Nephron progenitor cell (in vitro differentiated cells): ENCODE measurements at regions not wholly inside any gene's neighbourhood (a gene's known extent, or its start where the extent isn't known, plus 50 kb on each side); places are given as distances from the start of the nearest gene placed in this dataset.

ENCODE experiments used
- DNase-seq: peaks from one replicate; pipeline ENCODE4 v3.0.0; 2021
- H3K27ac Mint-ChIP-seq: 2 replicates; pipeline ENCODE4 v1.8.0; 2021; ENCODE audit warnings: mild to moderate bottlenecking, moderate library complexity, mixed read lengths
- H3K27me3 Mint-ChIP-seq: 2 replicates; pipeline ENCODE4 v1.8.0; 2021; ENCODE audit warnings: mild to moderate bottlenecking, low read depth, mixed read lengths; ENCODE audit not compliant: poor library complexity
- H3K36me3 Mint-ChIP-seq: 2 replicates; pipeline ENCODE4 v1.8.0; 2021; ENCODE audit warnings: low read depth, mixed read lengths
- H3K4me1 Mint-ChIP-seq: 2 replicates; pipeline ENCODE4 v1.8.0; 2021; ENCODE audit warnings: mixed read lengths
- H3K4me3 Mint-ChIP-seq: 2 replicates; pipeline ENCODE4 v1.8.0; 2021; ENCODE audit warnings: mild to moderate bottlenecking, moderate library complexity, mixed read lengths
- H3K9me3 Mint-ChIP-seq: 2 replicates; pipeline ENCODE4 v1.8.0; 2021; ENCODE audit warnings: mild to moderate bottlenecking, moderate library complexity, mixed read lengths
- CTCF ChIP-seq: fragments of 200-600 bp; sonication (generic); IDR thresholded peaks from 2 replicates; pipeline ENCODE4 v1.5.0; 2021; ENCODE audit warnings: antibody characterized with exemption

GRCh38 chr22:48161298-48161697, 1398.8 kb downstream of the TBC1D22A start:
- H3K4me1 Mint-ChIP-seq: no peaks in the 10 kb centered on the region
- H3K27ac Mint-ChIP-seq: no peak overlapping the region
- H3K36me3 Mint-ChIP-seq: no peaks in the 10 kb centered on the region
- no peak for DNase-seq
- H3K27me3 Mint-ChIP-seq: peaks cover 10% of the 10 kb centered on the region
- no peaks in the 10 kb centered on the region for H3K9me3 Mint-ChIP-seq
- no peak for TF ChIP-seq CTCF
- H3K4me3 Mint-ChIP-seq: no peak overlapping the region

- H3K9me3 Mint-ChIP-seq: no peaks in the 10 kb centered on the region
- no peak for DNase-seq
Measured at GRCh38 chr22:48157676-48158075, 1395.2 kb downstream of the TBC1D22A start.

GRCh38 chr22:48156603-48157355, 1394.3 kb downstream of the TBC1D22A start:
- no peaks in the 10 kb centered on the region for H3K36me3 Mint-ChIP-seq
- no peak for DNase-seq
- TF ChIP-seq CTCF: no peak
- H3K4me3 Mint-ChIP-seq: no peak overlapping the region
- no peaks in the 10 kb centered on the region for H3K9me3 Mint-ChIP-seq
- H3K4me1 Mint-ChIP-seq: peaks cover 12% of the 10 kb centered on the region
- no peak overlapping the region for H3K27ac Mint-ChIP-seq
- peaks cover 11% of the 10 kb centered on the region for H3K27me3 Mint-ChIP-seq

More at GRCh38 chr22:48157676-48158075, 1395.2 kb downstream of the TBC1D22A start:
- Mint-ChIP-seq H3K27ac (no peak overlapping the region), H3K4me1 (peaks cover 3% of the 10 kb centered on the region), H3K36me3 (no peaks in the 10 kb centered on the region), H3K4me3 (no peak overlapping the region), H3K27me3 (peaks cover 10% of the 10 kb centered on the region)
- TF ChIP-seq CTCF: no peak

- Mint-ChIP-seq H3K9me3 (no peaks in the 10 kb centered on the region), H3K27me3 (peaks cover 13% of the 10 kb centered on the region), H3K36me3 (no peaks in the 10 kb centered on the region), H3K4me3 (no peak overlapping the region), H3K4me1 (peaks cover 19% of the 10 kb centered on the region), H3K27ac (no peak overlapping the region)
- DNase-seq: no peak
- no peak for TF ChIP-seq CTCF
Measured at GRCh38 chr22:48155446-48155845, 1393.0 kb downstream of the TBC1D22A start.

GRCh38 chr22:48154943-48155240, 1392.4 kb downstream of the TBC1D22A start:
- no peak for TF ChIP-seq CTCF
- peaks cover 19% of the 10 kb centered on the region for H3K4me1 Mint-ChIP-seq

More at GRCh38 chr22:48154943-48155240, 1392.4 kb downstream of the TBC1D22A start:
- no peak for DNase-seq
- peaks cover 11% of the 10 kb centered on the region for H3K27me3 Mint-ChIP-seq
- no peak overlapping the region for H3K27ac Mint-ChIP-seq
- H3K36me3 Mint-ChIP-seq: no peaks in the 10 kb centered on the region
- H3K4me3 Mint-ChIP-seq: no peak overlapping the region
- H3K9me3 Mint-ChIP-seq: no peaks in the 10 kb centered on the region
